ENCODE measurements at regions not wholly inside any gene's neighbourhood (a gene's known extent, or its start where the extent isn't known, plus 50 kb on each side); places are given as distances from the start of the nearest gene placed in this dataset.

DNA sequence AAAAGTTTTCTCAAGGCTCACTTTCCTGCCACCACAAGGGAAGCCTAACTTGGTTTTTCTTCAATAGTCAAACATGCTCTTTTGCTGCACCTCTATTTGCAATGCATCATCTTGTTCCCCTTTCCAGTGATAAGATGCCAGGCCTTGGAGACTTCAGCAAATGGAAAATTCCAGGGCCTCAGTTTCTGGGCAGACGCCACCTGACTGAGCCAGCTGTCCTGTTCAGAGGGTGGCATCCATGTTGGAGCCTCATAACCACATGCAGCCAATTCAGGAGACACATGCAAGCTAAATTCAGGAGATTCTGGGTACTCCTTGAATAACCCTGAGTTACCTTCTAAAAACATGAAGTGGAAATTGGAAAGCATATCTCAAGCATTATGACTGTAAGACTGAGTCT lies 51.8 kb upstream of the ADRA1D start:
- H3K9me3 ChIP-seq (replicated peaks; ENCODE audit: control insufficient read depth, insufficient read depth, low read length), result no peaks in the 10 kb centered on the region
- ChIA-PET SMC1A (ENCODE audit: uncharacterized antibody, unreplicated experiment) (no interaction called here), POLR2A (no interaction called here), RAD21 (ENCODE audit: unreplicated experiment) (no interaction called here), CTCF (no interaction called here)
- ATAC-seq (no peak), FAIRE-seq (no peak), DNase-seq (ENCODE audit: low read depth, low spot score) (no peak)
- no peak overlapping the region for H3K9ac ChIP-seq (ENCODE audit: control insufficient read depth, insufficient read depth, low read length)
- no peaks in the 10 kb centered on the region for H4K20me1 ChIP-seq (ENCODE audit: control insufficient read depth, insufficient read depth)
- WGBS (ENCODE audit: insufficient coverage, insufficient replicate concordance, low lambda C conversion rate, missing lambda C conversion rate), result 0% methylated on average over 1 of the region's 1 CpG
- no peaks in the 10 kb centered on the region; a peak in 1 of 4 replicates for H3K27me3 ChIP-seq (replicated peaks in 1 of 2; ENCODE audit: control insufficient read depth in 2 of 2, insufficient read depth in 2 of 2, low read length in 1 of 2)
- no peak overlapping the region for H3K27ac ChIP-seq (ENCODE audit: control insufficient read depth, insufficient read depth)
- H3K4me1 ChIP-seq (ENCODE audit: control insufficient read depth, insufficient read depth, low read length), result no peaks in the 10 kb centered on the region
- H2AFZ ChIP-seq (ENCODE audit: control insufficient read depth, low read depth, low read length), result no peak overlapping the region
- no TSS peak for BruUV-seq (replicated peaks)
- no peaks in the 10 kb centered on the region for H3K79me2 ChIP-seq (ENCODE audit: control insufficient read depth, insufficient read depth, low read length)
- intact Hi-C loops (cut with micrococcal nuclease; ENCODE audit: unreplicated experiment) (no loop called here), in situ Hi-C loops (cut with MboI) (no loop called here)
- no peak for TF ChIP-seq ZNF274 (IDR thresholded peaks at IDR 0.05; ENCODE audit: insufficient read depth, insufficient read length)
- TF ChIP-seq RUNX3 (IDR thresholded peaks at IDR 0.05; ENCODE audit: low read length), result no peak
- no peak for TF ChIP-seq SPI1 (IDR thresholded peaks at IDR 0.05; ENCODE audit: borderline replicate concordance, insufficient read depth, low read depth, low read length)
- TF ChIP-seq CREM (IDR thresholded peaks at IDR 0.05; ENCODE audit: low read depth), result no peak
- no peak for TF ChIP-seq CHD2 (IDR thresholded peaks at IDR 0.05; ENCODE audit: borderline replicate concordance, low read depth, low read length)
- TF ChIP-seq EED (IDR thresholded peaks at IDR 0.05; ENCODE audit: low read depth), result no peak
- no peak for TF ChIP-seq KLF5 (IDR thresholded peaks at IDR 0.05; ENCODE audit: partially characterized antibody)
- no peak for TF ChIP-seq NBN (IDR thresholded peaks at IDR 0.05)
- no peak for TF ChIP-seq ZNF24 (IDR thresholded peaks at IDR 0.05)
- no peak for TF ChIP-seq RAD21 (IDR thresholded peaks at IDR 0.05; ENCODE audit: insufficient read depth, low read depth, low read length)
- TF ChIP-seq BRCA1 (IDR thresholded peaks at IDR 0.05; ENCODE audit: low read depth, low read length), result no peak
- TF ChIP-seq BCL11A (IDR thresholded peaks at IDR 0.05; ENCODE audit: low read depth, low read length), result no peak
- TF ChIP-seq, protein P1, sequence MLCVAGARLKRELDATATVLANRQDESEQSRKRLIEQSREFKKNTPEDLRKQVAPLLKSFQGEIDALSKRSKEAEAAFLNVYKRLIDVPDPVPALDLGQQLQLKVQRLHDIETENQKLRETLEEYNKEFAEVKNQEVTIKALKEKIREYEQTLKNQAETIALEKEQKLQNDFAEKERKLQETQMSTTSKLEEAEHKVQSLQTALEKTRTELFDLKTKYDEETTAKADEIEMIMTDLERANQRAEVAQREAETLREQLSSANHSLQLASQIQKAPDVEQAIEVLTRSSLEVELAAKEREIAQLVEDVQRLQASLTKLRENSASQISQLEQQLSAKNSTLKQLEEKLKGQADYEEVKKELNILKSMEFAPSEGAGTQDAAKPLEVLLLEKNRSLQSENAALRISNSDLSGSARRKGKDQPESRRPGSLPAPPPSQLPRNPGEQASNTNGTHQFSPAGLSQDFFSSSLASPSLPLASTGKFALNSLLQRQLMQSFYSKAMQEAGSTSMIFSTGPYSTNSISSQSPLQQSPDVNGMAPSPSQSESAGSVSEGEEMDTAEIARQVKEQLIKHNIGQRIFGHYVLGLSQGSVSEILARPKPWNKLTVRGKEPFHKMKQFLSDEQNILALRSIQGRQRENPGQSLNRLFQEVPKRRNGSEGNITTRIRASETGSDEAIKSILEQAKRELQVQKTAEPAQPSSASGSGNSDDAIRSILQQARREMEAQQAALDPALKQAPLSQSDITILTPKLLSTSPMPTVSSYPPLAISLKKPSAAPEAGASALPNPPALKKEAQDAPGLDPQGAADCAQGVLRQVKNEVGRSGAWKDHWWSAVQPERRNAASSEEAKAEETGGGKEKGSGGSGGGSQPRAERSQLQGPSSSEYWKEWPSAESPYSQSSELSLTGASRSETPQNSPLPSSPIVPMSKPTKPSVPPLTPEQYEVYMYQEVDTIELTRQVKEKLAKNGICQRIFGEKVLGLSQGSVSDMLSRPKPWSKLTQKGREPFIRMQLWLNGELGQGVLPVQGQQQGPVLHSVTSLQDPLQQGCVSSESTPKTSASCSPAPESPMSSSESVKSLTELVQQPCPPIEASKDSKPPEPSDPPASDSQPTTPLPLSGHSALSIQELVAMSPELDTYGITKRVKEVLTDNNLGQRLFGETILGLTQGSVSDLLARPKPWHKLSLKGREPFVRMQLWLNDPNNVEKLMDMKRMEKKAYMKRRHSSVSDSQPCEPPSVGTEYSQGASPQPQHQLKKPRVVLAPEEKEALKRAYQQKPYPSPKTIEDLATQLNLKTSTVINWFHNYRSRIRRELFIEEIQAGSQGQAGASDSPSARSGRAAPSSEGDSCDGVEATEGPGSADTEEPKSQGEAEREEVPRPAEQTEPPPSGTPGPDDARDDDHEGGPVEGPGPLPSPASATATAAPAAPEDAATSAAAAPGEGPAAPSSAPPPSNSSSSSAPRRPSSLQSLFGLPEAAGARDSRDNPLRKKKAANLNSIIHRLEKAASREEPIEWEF (IDR thresholded peaks at IDR 0.05; ENCODE audit: insufficient replicate concordance, low read depth, low read length), result no peak
- TF ChIP-seq RFX5 (IDR thresholded peaks at IDR 0.05; ENCODE audit: low read depth, low read length), result no peak
- H3K4me3 ChIP-seq, result no peak overlapping the region
- no peaks in the 10 kb centered on the region for H3K36me3 ChIP-seq (ENCODE audit: control insufficient read depth in 2 of 2, insufficient read depth in 2 of 2, low read length in 1 of 2)
- H3K4me2 ChIP-seq (ENCODE audit: control insufficient read depth, insufficient read depth), result no peak overlapping the region

All from GM12878 (cell line).